Cardiac fibroblast (primary cell): ENCODE measurements at regions not wholly inside any gene's neighbourhood (a gene's known extent, or its start where the extent isn't known, plus 50 kb on each side); places are given as distances from the start of the nearest gene placed in this dataset.

Source experiments
- DNase-seq, 2 donors: peaks; one replicate each; pipeline versions ENCODE4 v3.0.0 to v3.0.0-alpha.2; 2010; ENCODE audit warnings: low read depth in 2 of 2
- H3K4me3 ChIP-seq, 2 donors: replicated peaks in 1 of 2; 1 replicate in 1 of 2; 2 replicates in 1 of 2; pipeline ENCODE4 v1.5.1; 2011; ENCODE audit warnings: low read depth in 2 of 2, low read length in 2 of 2, mild to moderate bottlenecking in 2 of 2, moderate library complexity in 1 of 2
- CTCF ChIP-seq: IDR thresholded peaks from one replicate; pipeline ENCODE4 v1.5.1; 2011; ENCODE audit warnings: low read depth, mild to moderate bottlenecking, low read length, inconsistent platforms

DNA sequence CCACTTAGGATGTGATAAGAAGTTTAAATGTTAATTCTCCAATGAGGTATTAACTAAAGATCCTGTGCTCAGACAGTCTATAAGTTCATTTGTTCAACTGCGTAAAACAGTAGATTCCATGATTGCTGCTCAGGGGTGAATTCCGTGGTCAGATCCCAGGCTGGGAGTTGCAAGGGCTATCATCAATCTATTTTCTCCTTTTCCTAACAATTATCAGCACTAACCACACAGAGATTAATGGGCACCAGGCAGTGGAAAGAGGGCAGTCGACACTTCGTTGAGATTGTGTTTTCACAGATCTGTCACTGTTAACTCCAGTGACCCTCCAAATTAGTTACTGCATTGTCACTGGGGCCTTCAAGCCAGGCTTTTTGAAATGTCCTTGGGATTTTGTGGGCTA lies 154.1 kb upstream of the SPRED2 start:
- DNase-seq = no peak
- TF ChIP-seq CTCF = no peak
- H3K4me3 ChIP-seq = no peak overlapping the region

GRCh38 chr2:65583061-65583460 lies 150.7 kb upstream of the SPRED2 start:
- no peak for TF ChIP-seq CTCF
- H3K4me3 ChIP-seq = no peak overlapping the region
- no peak for DNase-seq

GRCh38 chr2:65582364-65582763 lies 150.0 kb upstream of the SPRED2 start:
- no peak for DNase-seq
- TF ChIP-seq CTCF = no peak
- H3K4me3 ChIP-seq = no peak overlapping the region

GRCh38 chr2:65580824-65581223 lies 148.4 kb upstream of the SPRED2 start:
- no peak for TF ChIP-seq CTCF
- DNase-seq = no peak
- H3K4me3 ChIP-seq = no peak overlapping the region

GRCh38 chr2:65579506-65580235 lies 147.3 kb upstream of the SPRED2 start:
- no peak for TF ChIP-seq CTCF
- H3K4me3 ChIP-seq = no peak overlapping the region
- no peak for DNase-seq

DNA sequence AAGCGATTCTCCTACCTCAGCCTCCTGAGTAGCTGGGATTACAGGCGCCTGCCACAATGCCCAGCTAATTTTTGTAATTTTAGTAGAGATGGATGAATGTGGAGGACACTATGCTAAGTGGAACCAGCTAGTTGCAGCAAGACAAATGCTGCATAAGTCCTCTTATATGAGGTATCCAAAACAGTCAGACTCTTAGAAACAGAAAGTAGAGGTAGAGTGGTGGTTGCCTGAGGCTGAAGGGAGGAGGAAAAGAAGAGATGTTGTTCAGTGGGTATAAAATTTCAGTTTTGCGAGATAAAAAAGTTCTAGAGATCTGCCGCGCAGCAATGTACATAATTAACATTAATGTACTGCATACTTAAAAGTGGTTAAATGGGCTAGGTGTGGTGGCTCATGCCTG lies 145.3 kb upstream of the SPRED2 start:
- no peak for TF ChIP-seq CTCF
- H3K4me3 ChIP-seq = no peak overlapping the region
- no peak for DNase-seq
